ENCODE measurements at regions not wholly inside any gene's neighbourhood (a gene's known extent, or its start where the extent isn't known, plus 50 kb on each side); places are given as distances from the start of the nearest gene placed in this dataset.

- no peak for DNase-seq (ENCODE audit: low spot score)
Observed at GRCh38 chr9:73773896-73774295, 622.2 kb downstream of the ANXA1 start.

- DNase-seq (ENCODE audit: low spot score): no peak
Observed at GRCh38 chr9:73775757-73776156, 624.1 kb downstream of the ANXA1 start.

GRCh38 chr9:73780916-73781315 is 629.3 kb downstream of the ANXA1 start:
- no peak for DNase-seq (ENCODE audit: low spot score)

- DNase-seq (ENCODE audit: low spot score): no peak
Observed at GRCh38 chr9:73782166-73782565, 630.5 kb downstream of the ANXA1 start.

- DNase-seq (ENCODE audit: low spot score): no peak
Observed at GRCh38 chr9:73799446-73799845, 647.8 kb downstream of the ANXA1 start.

- no peak for DNase-seq (ENCODE audit: low spot score)
Observed at GRCh38 chr9:73805111-73805510, 653.4 kb downstream of the ANXA1 start.

GRCh38 chr9:73805853-73806458 is 654.3 kb downstream of the ANXA1 start:
- DNase-seq (ENCODE audit: low spot score): no peak

- DNase-seq (ENCODE audit: low spot score): no peak
Observed at GRCh38 chr9:73806876-73807275, 655.2 kb downstream of the ANXA1 start.

- DNase-seq (ENCODE audit: low spot score): no peak
Observed at GRCh38 chr9:73807952-73808351, 656.3 kb downstream of the ANXA1 start.

- no peak for DNase-seq (ENCODE audit: low spot score)
Observed at GRCh38 chr9:73810585-73811215, 659.0 kb downstream of the ANXA1 start.

GRCh38 chr9:73813546-73813945 is 661.9 kb downstream of the ANXA1 start:
- DNase-seq (ENCODE audit: low spot score): no peak

- no peak for DNase-seq (ENCODE audit: low spot score)
Observed at GRCh38 chr9:73816905-73817304, 665.2 kb downstream of the ANXA1 start.

- DNase-seq (ENCODE audit: low spot score): no peak
Observed at GRCh38 chr9:73824671-73825070, 672.5 kb upstream of the RORB start.

- no peak for DNase-seq (ENCODE audit: low spot score)
Observed at GRCh38 chr9:73838871-73839270, 658.3 kb upstream of the RORB start.

GRCh38 chr9:73839471-73839870 is 657.7 kb upstream of the RORB start:
- DNase-seq (ENCODE audit: low spot score): no peak

GRCh38 chr9:73841018-73841417 is 656.1 kb upstream of the RORB start:
- no peak for DNase-seq (ENCODE audit: low spot score)

GRCh38 chr9:73844135-73844534 is 653.0 kb upstream of the RORB start:
- no peak for DNase-seq (ENCODE audit: low spot score)

- DNase-seq (ENCODE audit: low spot score): no peak
Observed at GRCh38 chr9:73845539-73845938, 651.6 kb upstream of the RORB start.

GRCh38 chr9:73845954-73846690 is 651.0 kb upstream of the RORB start:
- DNase-seq (ENCODE audit: low spot score): no peak

- no peak for DNase-seq (ENCODE audit: low spot score)
Observed at GRCh38 chr9:73847536-73847935, 649.6 kb upstream of the RORB start.

GRCh38 chr9:73853549-73853948 is 643.6 kb upstream of the RORB start:
- DNase-seq (ENCODE audit: low spot score): no peak

- no peak for DNase-seq (ENCODE audit: low spot score)
Observed at GRCh38 chr9:73855206-73855605, 641.9 kb upstream of the RORB start.

- DNase-seq (ENCODE audit: low spot score): no peak
Observed at GRCh38 chr9:73863924-73864323, 633.2 kb upstream of the RORB start.

GRCh38 chr9:73866451-73866850 is 630.7 kb upstream of the RORB start:
- no peak for DNase-seq (ENCODE audit: low spot score)
